ENCODE measurements at regions not wholly inside any gene's neighbourhood (a gene's known extent, or its start where the extent isn't known, plus 50 kb on each side); places are given as distances from the start of the nearest gene placed in this dataset.

GRCh38 chr6:82419132-82419581 lies 55.5 kb downstream of the TPBG start:
- WGBS, 4 donors, result 80 to 86% (median 83%) methylated on average over 3 of the region's 3 CpGs
- intact Hi-C loops (cut with DNase I), result no loop called here
- H3K27ac ChIP-seq, result no peak overlapping the region
- no peaks in the 10 kb centered on the region for H3K9me3 ChIP-seq
- no peaks in the 10 kb centered on the region for H3K4me1 ChIP-seq
- DNase-seq (no peak), ATAC-seq (no peak)
- no peak for TF ChIP-seq CTCF (IDR thresholded peaks at IDR 0.05)
- no peak for TF ChIP-seq POLR2A (IDR thresholded peaks at IDR 0.05)
- H3K27me3 ChIP-seq, result no peaks in the 10 kb centered on the region
- no peaks in the 10 kb centered on the region for H3K36me3 ChIP-seq
- no peak overlapping the region for H3K4me3 ChIP-seq

DNA sequence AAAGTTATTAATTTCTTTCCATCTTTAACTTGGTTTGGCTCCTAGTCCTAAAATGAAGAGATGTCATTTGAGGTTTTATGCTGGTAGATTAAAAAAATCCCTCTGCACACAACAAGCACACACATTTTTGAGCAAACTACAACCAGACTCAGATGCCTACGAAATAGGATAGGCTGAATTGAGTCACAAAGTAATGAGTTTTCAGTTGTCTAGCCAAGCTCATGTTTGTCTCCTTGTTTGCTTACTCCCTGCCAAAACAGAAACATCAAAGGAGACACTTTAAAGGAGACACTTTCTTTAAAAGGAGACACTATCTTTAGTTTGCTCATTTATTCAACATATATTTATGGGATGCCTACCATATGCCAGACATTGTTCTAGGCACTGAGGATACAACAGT lies 56.2 kb downstream of the TPBG start:
- 67 to 79% (median 74%) methylated on average over 1 of the region's 1 CpG for WGBS, 4 donors
- ATAC-seq (no peak), DNase-seq (no peak)
- H3K4me3 ChIP-seq, result no peak overlapping the region
- intact Hi-C loops (cut with DNase I), result loop anchor here in 1 of 10 donors (10.0 kb wide), 1 partner anchor 1695 kb away; no protein-coding TSS in a partner anchor
- H3K9me3 ChIP-seq, result no peaks in the 10 kb centered on the region
- H3K27ac ChIP-seq, result no peak overlapping the region
- no peaks in the 10 kb centered on the region for H3K36me3 ChIP-seq
- TF ChIP-seq POLR2A (IDR thresholded peaks at IDR 0.05) (no peak), CTCF (IDR thresholded peaks at IDR 0.05) (no peak)
- no peaks in the 10 kb centered on the region for H3K27me3 ChIP-seq
- H3K4me1 ChIP-seq, result no peaks in the 10 kb centered on the region

DNA sequence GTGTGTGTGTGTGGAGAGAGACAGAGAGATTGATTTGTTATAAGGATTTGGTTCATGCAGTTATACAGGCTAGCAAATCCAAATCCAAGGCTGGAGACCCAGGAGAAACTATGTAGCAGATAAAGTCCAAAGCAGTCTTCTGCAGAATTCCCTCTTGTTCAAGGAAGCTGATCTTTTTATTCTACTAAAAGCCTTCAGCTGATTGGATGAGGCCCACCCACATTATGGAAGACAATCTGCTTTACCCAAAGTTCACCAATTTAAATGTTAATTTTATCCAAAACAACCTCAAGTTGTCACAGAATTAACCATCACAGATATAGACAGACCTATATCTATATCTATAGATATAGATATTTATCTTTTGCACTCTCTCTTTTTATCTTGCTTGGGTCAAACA lies 67.0 kb downstream of the TPBG start:
- Histone ChIP-seq H3K27ac (no peak overlapping the region), H3K9me3 (no peaks in the 10 kb centered on the region), H3K4me3 (no peak overlapping the region), H3K4me1 (no peaks in the 10 kb centered on the region), H3K36me3 (no peaks in the 10 kb centered on the region), H3K27me3 (no peaks in the 10 kb centered on the region)
- DNase-seq (no peak), ATAC-seq (no peak)
- intact Hi-C loops (cut with DNase I), result no loop called here
- TF ChIP-seq CTCF (IDR thresholded peaks at IDR 0.05) (no peak), POLR2A (IDR thresholded peaks at IDR 0.05) (no peak)

DNA sequence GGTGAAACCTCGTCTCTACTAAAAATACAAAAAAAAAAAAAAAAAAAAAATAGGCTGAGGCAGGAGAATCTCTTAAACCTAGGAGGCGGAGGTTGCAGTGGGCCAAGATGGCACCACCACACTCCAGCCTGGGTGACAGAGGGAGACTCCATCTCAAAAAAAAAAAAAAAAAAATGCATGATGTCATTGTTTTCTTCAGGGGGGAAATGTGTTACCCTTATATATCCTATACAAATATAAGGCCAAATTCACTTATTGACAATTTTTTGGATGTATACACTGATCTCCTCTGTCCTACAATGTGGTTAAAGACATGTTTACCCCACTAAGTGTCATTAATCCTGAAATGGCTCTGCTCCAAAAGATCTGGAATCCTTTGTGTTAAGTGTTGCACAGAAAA lies 73.1 kb downstream of the TPBG start:
- intact Hi-C loops (cut with DNase I), result no loop called here

More for the DNA sequence above, 73.1 kb downstream of the TPBG start:
- 70 to 90% (median 82%) methylated on average over 2 of the region's 2 CpGs for WGBS, 4 donors
- Histone ChIP-seq H3K4me1 (no peaks in the 10 kb centered on the region), H3K4me3 (no peak overlapping the region), H3K27ac (no peak overlapping the region), H3K9me3 (no peaks in the 10 kb centered on the region), H3K27me3 (no peaks in the 10 kb centered on the region), H3K36me3 (no peaks in the 10 kb centered on the region)
- ATAC-seq (no peak), DNase-seq (no peak)
- no peak for TF ChIP-seq POLR2A (IDR thresholded peaks at IDR 0.05)
- no peak for TF ChIP-seq CTCF (IDR thresholded peaks at IDR 0.05)
